Smooth muscle cell (in vitro differentiated cells): ENCODE measurements at regions not wholly inside any gene's neighbourhood (a gene's known extent, or its start where the extent isn't known, plus 50 kb on each side); places are given as distances from the start of the nearest gene placed in this dataset.

Experiments used
- DNase-seq: peaks from one replicate; lab custom pipeline; 2025; ENCODE audit not compliant: unreplicated experiment; lab: John Stamatoyannopoulos, UW
- H2AFZ ChIP-seq: fragments of 200-600 bp; sonication (generic); 2 replicates; pipeline ENCODE4 v1.6.0; 2016; ENCODE audit warnings: antibody characterized with exemption, low read depth, mild to moderate bottlenecking
- H3F3A ChIP-seq: fragments of 200-600 bp; sonication (generic); 2 replicates; pipeline ENCODE4 v1.6.0; 2017; ENCODE audit warnings: antibody characterized with exemption, low read depth
- H3K27ac ChIP-seq: fragments of 200-600 bp; sonication (generic); 2 replicates; pipeline ENCODE4 v1.5.1; 2016; ENCODE audit warnings: low read depth, mild to moderate bottlenecking
- H3K27me3 ChIP-seq: fragments of 200-600 bp; sonication (generic); 2 replicates; pipeline ENCODE4 v1.6.1; 2016; ENCODE audit warnings: low read depth, mild to moderate bottlenecking
- H3K36me3 ChIP-seq: fragments of 200-600 bp; sonication (generic); 2 replicates; pipeline ENCODE4 v1.5.1; 2016; ENCODE audit warnings: low read depth
- H3K4me1 ChIP-seq: fragments of 200-600 bp; sonication (generic); 2 replicates; pipeline ENCODE4 v1.5.1; 2016; ENCODE audit warnings: low read depth
- H3K4me2 ChIP-seq: fragments of 200-600 bp; sonication (generic); 2 replicates; pipeline ENCODE4 v1.6.0; 2016; ENCODE audit warnings: mild to moderate bottlenecking
- H3K4me3 ChIP-seq: fragments of 200-600 bp; sonication (generic); 2 replicates; pipeline ENCODE4 v1.5.1; 2016; ENCODE audit warnings: mild to moderate bottlenecking
- H3K79me2 ChIP-seq: fragments of 200-600 bp; sonication (generic); 2 replicates; pipeline ENCODE4 v1.6.0; 2016; ENCODE audit warnings: low read depth, mild to moderate bottlenecking
- H3K9ac ChIP-seq: fragments of 200-600 bp; sonication (generic); 2 replicates; pipeline ENCODE4 v1.6.0; 2016; ENCODE audit warnings: low read depth
- H3K9me3 ChIP-seq: fragments of 200-600 bp; sonication (generic); replicated peaks from 2 replicates; pipeline ENCODE4 v1.5.1; 2016; ENCODE audit warnings: low read depth
- H4K20me1 ChIP-seq: fragments of 200-600 bp; sonication (generic); 2 replicates; pipeline ENCODE4 v1.6.0; 2016; ENCODE audit warnings: low read depth
- CTCF ChIP-seq: fragments of 200-600 bp; sonication (generic); IDR thresholded peaks from 2 replicates; pipeline ENCODE4 v1.5.1; 2017; ENCODE audit warnings: borderline replicate concordance, mild to moderate bottlenecking, antibody characterized with exemption; ENCODE audit not compliant: insufficient read depth, poor library complexity, severe bottlenecking
- WGBS: methylation state at CpG from one replicate; pipeline ENCODE4 v1.1.7; 2016; ENCODE audit warnings: low lambda C conversion rate; 5-methylcytosine and 5-hydroxymethylcytosine counted together

DNA sequence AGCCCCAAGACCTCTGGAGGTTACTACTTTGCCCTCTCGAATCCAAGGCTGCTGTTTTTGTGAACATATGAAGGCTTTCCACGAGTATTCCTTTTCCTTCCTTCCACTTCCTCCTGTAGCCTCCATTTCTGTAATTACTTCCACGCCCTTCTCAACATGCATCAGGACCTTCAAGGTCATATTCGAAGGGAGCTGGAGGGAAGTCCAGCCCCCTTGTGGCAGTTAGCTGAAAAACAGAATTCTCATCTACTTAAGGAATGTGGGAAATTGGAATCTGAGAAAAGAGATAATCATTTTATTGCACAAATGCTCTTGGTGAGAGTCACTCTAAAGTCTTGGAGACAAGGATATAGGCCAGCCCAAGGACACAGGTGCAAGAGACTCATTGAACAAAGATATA, 1000.2 kb downstream of the TDRD15 start:
- Histone ChIP-seq H2AFZ (no peak overlapping the region), H3K4me3 (no peak overlapping the region), H3K79me2 (no peaks in the 10 kb centered on the region), H4K20me1 (no peaks in the 10 kb centered on the region), H3K27me3 (peaks cover 3% of the 10 kb centered on the region), H3K36me3 (no peaks in the 10 kb centered on the region), H3K4me2 (no peak overlapping the region), H3F3A (no peaks in the 10 kb centered on the region), H3K9ac (no peak overlapping the region), H3K4me1 (no peaks in the 10 kb centered on the region), H3K27ac (no peak overlapping the region), H3K9me3 (no peaks in the 10 kb centered on the region)
- 90% methylated on average over 4 of the region's 4 CpGs for WGBS
- TF ChIP-seq CTCF: peak; percentile 25
- DNase-seq: no peak

GRCh38 chr2:22126106-22126505, 1002.3 kb downstream of the TDRD15 start:
- WGBS: 96% methylated on average over 5 of the region's 5 CpGs
- Histone ChIP-seq H3K79me2 (no peaks in the 10 kb centered on the region), H3F3A (no peaks in the 10 kb centered on the region), H3K9ac (no peak overlapping the region), H3K4me3 (no peak overlapping the region), H3K4me2 (no peak overlapping the region), H3K9me3 (no peaks in the 10 kb centered on the region), H3K4me1 (no peaks in the 10 kb centered on the region), H3K36me3 (no peaks in the 10 kb centered on the region), H3K27ac (no peak overlapping the region), H3K27me3 (peaks cover 3% of the 10 kb centered on the region), H4K20me1 (no peaks in the 10 kb centered on the region), H2AFZ (no peak overlapping the region)
- no peak for TF ChIP-seq CTCF
- no peak for DNase-seq

GRCh38 chr2:22126978-22127377, 1003.2 kb downstream of the TDRD15 start:
- no peak for TF ChIP-seq CTCF
- Histone ChIP-seq H4K20me1 (no peaks in the 10 kb centered on the region), H3K4me2 (no peak overlapping the region), H3K4me1 (no peaks in the 10 kb centered on the region), H3K9ac (no peak overlapping the region), H3K27me3 (peaks cover 3% of the 10 kb centered on the region), H2AFZ (no peak overlapping the region), H3K9me3 (no peaks in the 10 kb centered on the region), H3K4me3 (no peak overlapping the region), H3F3A (no peaks in the 10 kb centered on the region), H3K79me2 (no peaks in the 10 kb centered on the region), H3K36me3 (no peaks in the 10 kb centered on the region), H3K27ac (no peak overlapping the region)
- DNase-seq: no peak

DNA sequence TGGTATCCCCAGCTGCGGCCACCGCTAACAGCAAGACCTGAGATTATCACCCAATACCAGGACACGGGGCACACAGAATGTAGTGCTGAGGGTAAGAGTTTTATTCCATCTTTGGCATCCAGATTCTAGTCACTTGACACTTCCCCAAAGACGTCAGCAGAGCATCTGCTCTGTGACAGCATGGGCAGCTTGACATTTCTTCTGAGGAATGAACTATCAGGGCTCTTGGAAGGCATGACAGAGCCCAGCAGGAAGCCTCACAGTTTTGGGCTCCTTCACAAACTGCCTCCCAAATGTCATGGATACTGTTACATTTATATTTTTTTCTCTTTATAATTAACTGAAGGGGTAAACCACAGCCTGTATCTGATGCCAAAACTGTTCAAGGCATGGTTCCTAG, 1010.7 kb downstream of the TDRD15 start:
- DNase-seq: no peak
- H3K27ac ChIP-seq: no peak overlapping the region
- H2AFZ ChIP-seq: no peak overlapping the region
- H3F3A ChIP-seq: no peaks in the 10 kb centered on the region
- no peaks in the 10 kb centered on the region for H3K27me3 ChIP-seq
- H3K9me3 ChIP-seq: no peaks in the 10 kb centered on the region
- no peaks in the 10 kb centered on the region for H3K36me3 ChIP-seq
- WGBS: 85% methylated on average over 4 of the region's 4 CpGs
- no peak overlapping the region for H3K4me3 ChIP-seq
- H4K20me1 ChIP-seq: no peaks in the 10 kb centered on the region
- H3K9ac ChIP-seq: no peak overlapping the region
- H3K79me2 ChIP-seq: no peaks in the 10 kb centered on the region
- no peak for TF ChIP-seq CTCF
- no peak overlapping the region for H3K4me2 ChIP-seq
- no peaks in the 10 kb centered on the region for H3K4me1 ChIP-seq
